A549 (cell line): ENCODE measurements at regions not wholly inside any gene's neighbourhood (a gene's known extent, or its start where the extent isn't known, plus 50 kb on each side); places are given as distances from the start of the nearest gene placed in this dataset.

Experiments used
- ATAC-seq, 2 experiments: fragments of 200-7000 bp in 1 of 2; fragments of >200 bp in 1 of 2; cut with Nextera tagmentation in 1 of 2; cut with Tn5 transposase in 1 of 2; 3 replicates each; pipeline versions ENCODE4 v1.8.0 to v1.9.1; 2018 to 2020; ENCODE audit warnings: mild to moderate bottlenecking in 1 of 2, moderate library complexity in 1 of 2
- CTCF ChIA-PET: fragments of 300-600 bp; sonication (Branson Sonifier 250); formaldehyde crosslinking; extraction: SDS; loops from one replicate; lab custom pipeline; 2021; ENCODE audit warnings: antibody characterized with exemption, inconsistent platforms; lab: Yijun Ruan, JAX
- POLR2A ChIA-PET: fragments of 350-600 bp; formaldehyde crosslinking; extraction: SDS; loops from one replicate; lab custom pipeline; 2021; ENCODE audit warnings: antibody characterized with exemption, inconsistent platforms; lab: Yijun Ruan, JAX
- DNase-seq, 2 experiments: peaks; one replicate each; pipeline versions ENCODE4 v3.0.0 to v3.0.0-alpha.2; 2011 to 2016; ENCODE audit warnings: low read depth in 1 of 2, low spot score in 1 of 2
- FAIRE-seq: peaks from 2 replicates; lab custom pipeline; 2011; peaks lifted over from hg19 to GRCh38; lab: Jason Lieb, UNC
- H3K27ac ChIP-seq, 2 experiments: fragments of >200 bp; sonication (Bioruptor Twin); formaldehyde crosslinking; 3 replicates each; pipeline ENCODE4 v1.5.1; 2016 to 2017
- H3K4me1 ChIP-seq: fragments of >200 bp; sonication (Bioruptor Twin); formaldehyde crosslinking; 3 replicates; pipeline ENCODE4 v1.6.1; 2016
- H3K4me2 ChIP-seq: fragments of >200 bp; sonication (Bioruptor Twin); formaldehyde crosslinking; 3 replicates; pipeline ENCODE4 v1.6.1; 2016
- H3K4me3 ChIP-seq: fragments of >200 bp; sonication (Bioruptor Twin); formaldehyde crosslinking; 3 replicates; pipeline ENCODE4 v1.5.1; 2016
- H3K9me3 ChIP-seq: fragments of >200 bp; sonication (Bioruptor Twin); formaldehyde crosslinking; 3 replicates; pipeline ENCODE4 v1.6.1; 2016
- ATOH8 ChIP-seq: fragments of 250-450 bp; sonication (Bioruptor Pico); IDR thresholded peaks from 2 replicates; pipeline ENCODE4 v1.5.0; 2020; ENCODE audit warnings: low read depth, mild to moderate bottlenecking, moderate library complexity
- BHLHE40 ChIP-seq: IDR thresholded peaks from 2 replicates; pipeline ENCODE4 v1.6.1; 2012; ENCODE audit warnings: low read depth, low read length, inconsistent platforms
- CBX8 ChIP-seq: fragments of 200-600 bp; sonication (generic); IDR thresholded peaks from 2 replicates; pipeline ENCODE4 v1.6.1; 2016
- CHD2 ChIP-seq: fragments of 150-350 bp; IDR thresholded peaks from 2 replicates; pipeline ENCODE4 v1.6.1; 2014; ENCODE audit warnings: low read length; ENCODE audit not compliant: partially characterized antibody
- E2F6 ChIP-seq: IDR thresholded peaks from 2 replicates; pipeline ENCODE4 v1.6.1; 2012; ENCODE audit warnings: low read depth, borderline replicate concordance
- HOXB5 ChIP-seq: fragments of 250-450 bp; sonication (Bioruptor Pico); IDR thresholded peaks from 2 replicates; pipeline ENCODE4 v1.5.0; 2020; ENCODE audit warnings: mild to moderate bottlenecking, moderate library complexity
- JUNB ChIP-seq: fragments of >200 bp; sonication (Bioruptor Twin); formaldehyde crosslinking; IDR thresholded peaks from 2 replicates; pipeline ENCODE4 v1.6.1; 2016
- KDM1A ChIP-seq: fragments of 200-600 bp; sonication (generic); IDR thresholded peaks from 2 replicates; pipeline ENCODE4 v1.6.1; 2016; ENCODE audit warnings: low read depth, mild to moderate bottlenecking
- MYC ChIP-seq: IDR thresholded peaks from 2 replicates; pipeline ENCODE4 v1.6.1; 2012; ENCODE audit warnings: mild to moderate bottlenecking, inconsistent platforms, low read length, improper control_type of control experiment, borderline replicate concordance
- NFE2L2 ChIP-seq: fragments of 150-350 bp; conservative IDR thresholded peaks from 2 replicates; pipeline ENCODE4 v1.6.1; 2014; ENCODE audit warnings: low read length
- NPAS2 ChIP-seq: fragments of 250-450 bp; sonication (Bioruptor Pico); IDR thresholded peaks from 2 replicates; pipeline ENCODE4 v1.8.0; 2022; ENCODE audit warnings: mild to moderate bottlenecking, moderate library complexity, borderline replicate concordance
- NR3C1 ChIP-seq: fragments of >200 bp; sonication (Bioruptor Twin); formaldehyde crosslinking; IDR thresholded peaks from 3 replicates; pipeline ENCODE4 v1.6.1; 2017
- PHF8 ChIP-seq: fragments of 200-600 bp; sonication (generic); IDR thresholded peaks from 2 replicates; pipeline ENCODE4 v1.6.1; 2016; ENCODE audit warnings: low read depth, mild to moderate bottlenecking, antibody characterized with exemption, moderate library complexity, borderline replicate concordance
- POLR2A ChIP-seq: IDR thresholded peaks from 2 replicates; pipeline ENCODE4 v1.6.1; 2012; ENCODE audit warnings: mild to moderate bottlenecking, low read length
- POLR2AphosphoS2 ChIP-seq: conservative IDR thresholded peaks from 2 replicates; pipeline ENCODE4 v1.6.1; 2012; ENCODE audit warnings: low read length, improper control_type of control experiment, inconsistent platforms
- RCOR1 ChIP-seq: fragments of 150-350 bp; IDR thresholded peaks from 2 replicates; pipeline ENCODE4 v1.6.1; 2014; ENCODE audit warnings: antibody characterized with exemption, low read length, low read depth
- TP53 ChIP-seq: fragments of 250-450 bp; sonication (Bioruptor Pico); IDR thresholded peaks from 2 replicates; pipeline ENCODE4 v1.5.0; 2021; ENCODE audit warnings: mild to moderate bottlenecking, moderate library complexity
- ZC3H11A ChIP-seq: fragments of 450-650 bp; IDR thresholded peaks from 2 replicates; pipeline ENCODE4 v1.6.1; 2014; ENCODE audit warnings: antibody characterized with exemption, mild to moderate bottlenecking
- ZFP36 ChIP-seq: fragments of 450-650 bp; IDR thresholded peaks from 2 replicates; pipeline ENCODE4 v1.6.1; 2014; ENCODE audit warnings: borderline replicate concordance; ENCODE audit not compliant: partially characterized antibody
- ZNF302 ChIP-seq: fragments of 250-450 bp; sonication (Bioruptor Pico); IDR thresholded peaks from 2 replicates; pipeline ENCODE4 v1.9.0; 2021; ENCODE audit warnings: inconsistent platforms, mild to moderate bottlenecking, moderate library complexity
- ZSCAN20 ChIP-seq: fragments of 250-450 bp; sonication (Bioruptor Pico); IDR thresholded peaks from 2 replicates; pipeline ENCODE4 v1.8.0; 2022; ENCODE audit warnings: mild to moderate bottlenecking, moderate library complexity
- WGBS: methylation state at CpG from one replicate; pipeline ENCODE4 v1.1.6; 2017; ENCODE audit errors: missing lambda C conversion rate; 5-methylcytosine and 5-hydroxymethylcytosine counted together
- TF ChIP-seq, protein P1 (sequence below): fragments of >200 bp; sonication (Bioruptor Twin); formaldehyde crosslinking; IDR thresholded peaks from 2 replicates; pipeline ENCODE4 v1.6.1; 2016
- TF ChIP-seq, protein P2 (sequence below): fragments of 450-650 bp; IDR thresholded peaks from 2 replicates; pipeline ENCODE4 v1.6.1; 2014; ENCODE audit warnings: antibody characterized with exemption
- TF ChIP-seq, protein P3 (sequence below): fragments of 150-350 bp; IDR thresholded peaks from 2 replicates; pipeline ENCODE4 v1.6.1; 2014; ENCODE audit warnings: low read depth, mild to moderate bottlenecking, low read length

DNA sequence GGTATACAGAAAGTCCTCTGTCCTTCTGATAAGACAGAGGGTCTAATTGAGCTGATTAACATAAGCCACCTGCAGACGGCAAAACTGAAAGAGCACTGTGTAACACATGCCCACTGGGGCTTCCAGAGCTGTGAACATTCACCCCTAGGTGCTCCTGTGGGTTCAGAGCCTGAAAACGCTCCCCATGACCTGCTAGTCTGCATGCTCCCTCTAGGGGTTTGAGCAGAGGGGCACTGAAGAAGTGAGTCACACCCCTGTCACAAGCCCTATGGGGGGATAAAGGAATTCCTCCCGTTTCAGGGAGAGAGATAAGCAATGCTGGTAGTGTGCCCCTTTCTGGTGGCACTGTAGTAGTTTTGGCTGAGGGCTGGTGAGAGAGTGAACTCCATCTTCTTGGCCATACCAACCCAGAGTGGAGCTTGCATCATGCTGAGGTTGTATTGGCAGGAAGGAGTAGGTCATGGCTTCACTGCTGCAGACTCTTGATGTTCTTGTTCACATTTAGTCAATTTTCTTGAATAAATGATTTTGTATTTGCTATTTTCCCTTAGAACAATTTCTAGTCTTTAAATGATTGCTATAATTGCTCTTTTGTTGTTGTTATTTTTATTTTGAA, 637.5 kb upstream of the MAN1A1 start:
- no peak for ATAC-seq
- WGBS, result 17% methylated on average over 3 of the region's 3 CpGs
- Histone ChIP-seq H3K27ac (no peak overlapping the region), H3K4me3 (no peak overlapping the region), H3K4me1 (no peaks in the 10 kb centered on the region), H3K9me3 (no peaks in the 10 kb centered on the region), H3K4me2 (no peak overlapping the region)
- CTCF ChIA-PET, result interaction anchor here (0.5 kb wide), 1 partner anchor 79 kb away, joined by 3 read pairs; no protein-coding TSS in a partner anchor
- TF ChIP-seq ATOH8 (CRISPR knock-in tag), result no peak
- no peak for TF ChIP-seq ZNF302 (CRISPR knock-in tag)
- TF ChIP-seq HOXB5 (CRISPR knock-in tag), result no peak
- TF ChIP-seq CHD2, result no peak
- no peak for TF ChIP-seq ZSCAN20 (CRISPR knock-in tag)
- TF ChIP-seq, protein P1, sequence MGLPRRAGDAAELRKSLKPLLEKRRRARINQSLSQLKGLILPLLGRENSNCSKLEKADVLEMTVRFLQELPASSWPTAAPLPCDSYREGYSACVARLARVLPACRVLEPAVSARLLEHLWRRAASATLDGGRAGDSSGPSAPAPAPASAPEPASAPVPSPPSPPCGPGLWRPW, result no peak
- TF ChIP-seq TP53, result no peak
- no peak for TF ChIP-seq BHLHE40
- no peak for FAIRE-seq
- POLR2A ChIA-PET, result no interaction called here
- DNase-seq, result peak in 1 of 2 experiments; percentile 0

DNA sequence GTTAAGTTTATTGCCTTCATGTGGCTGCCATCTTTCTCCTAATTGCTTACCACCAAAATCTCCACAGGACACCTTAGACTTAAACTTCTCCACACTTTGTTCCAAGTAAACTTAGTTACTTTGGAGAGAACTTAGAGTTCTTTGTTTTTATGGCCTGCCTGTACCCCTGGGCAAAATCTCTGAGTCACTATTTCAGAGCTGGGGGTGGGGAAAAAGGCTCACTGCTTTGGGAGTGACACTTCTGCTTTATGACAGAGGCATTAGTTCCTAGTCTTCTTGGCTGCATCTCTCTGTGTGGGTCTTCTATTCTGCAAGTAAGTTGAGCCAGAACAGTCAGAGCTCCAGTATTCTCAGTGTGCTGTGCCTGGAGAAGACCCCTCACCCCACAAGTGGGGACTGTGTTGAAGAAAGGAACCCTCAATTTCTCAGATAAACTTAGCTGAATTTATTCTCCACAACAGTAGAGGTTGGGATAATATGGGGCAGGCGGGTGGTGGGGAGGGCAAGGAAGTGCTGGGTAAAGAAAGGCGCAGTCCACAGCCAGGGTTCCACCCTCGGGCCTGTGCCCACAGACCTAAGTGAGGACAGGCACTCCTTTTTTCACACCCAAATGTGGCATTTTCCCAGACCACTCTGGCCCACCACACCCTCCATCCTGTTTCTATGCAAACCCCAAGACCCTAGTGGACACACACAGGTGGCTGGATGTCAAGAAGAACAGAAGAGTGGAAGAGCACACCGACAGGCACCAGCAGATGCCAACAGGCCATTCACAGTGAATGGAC, 636.6 kb upstream of the MAN1A1 start:
- no peaks in the 10 kb centered on the region for H3K4me1 ChIP-seq
- WGBS, result 16% methylated on average over 3 of the region's 4 CpGs
- no peak overlapping the region for H3K4me3 ChIP-seq
- DNase-seq, result no peak
- no peaks in the 10 kb centered on the region for H3K9me3 ChIP-seq
- H3K4me2 ChIP-seq, result no peak overlapping the region
- CTCF ChIA-PET, result no interaction called here
- H3K27ac ChIP-seq, result no peak overlapping the region
- POLR2A ChIA-PET, result no interaction called here
- TF ChIP-seq ZC3H11A, result no peak
- TF ChIP-seq, all 56 proteins: peak for 0
- no peak for ATAC-seq
- no peak for FAIRE-seq

GRCh38 chr6:119980802-119981201, 631.2 kb upstream of the MAN1A1 start:
- no peak for DNase-seq
- FAIRE-seq, result no peak
- POLR2A ChIA-PET, result no interaction called here
- H3K4me3 ChIP-seq, result no peak overlapping the region
- TF ChIP-seq PHF8 (no peak), E2F6 (no peak), KDM1A (no peak), NPAS2 (CRISPR knock-in tag) (no peak), NFE2L2 (no peak), MYC (no peak), TP53 (no peak), ZFP36 (no peak), NR3C1 (no peak), POLR2A (no peak), CBX8 (no peak), RCOR1 (no peak), POLR2AphosphoS2 (no peak), JUNB (no peak)
- TF ChIP-seq, protein P1, result no peak
- TF ChIP-seq, protein P2, sequence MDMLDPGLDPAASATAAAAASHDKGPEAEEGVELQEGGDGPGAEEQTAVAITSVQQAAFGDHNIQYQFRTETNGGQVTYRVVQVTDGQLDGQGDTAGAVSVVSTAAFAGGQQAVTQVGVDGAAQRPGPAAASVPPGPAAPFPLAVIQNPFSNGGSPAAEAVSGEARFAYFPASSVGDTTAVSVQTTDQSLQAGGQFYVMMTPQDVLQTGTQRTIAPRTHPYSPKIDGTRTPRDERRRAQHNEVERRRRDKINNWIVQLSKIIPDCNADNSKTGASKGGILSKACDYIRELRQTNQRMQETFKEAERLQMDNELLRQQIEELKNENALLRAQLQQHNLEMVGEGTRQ, result no peak
- TF ChIP-seq, protein P3, sequence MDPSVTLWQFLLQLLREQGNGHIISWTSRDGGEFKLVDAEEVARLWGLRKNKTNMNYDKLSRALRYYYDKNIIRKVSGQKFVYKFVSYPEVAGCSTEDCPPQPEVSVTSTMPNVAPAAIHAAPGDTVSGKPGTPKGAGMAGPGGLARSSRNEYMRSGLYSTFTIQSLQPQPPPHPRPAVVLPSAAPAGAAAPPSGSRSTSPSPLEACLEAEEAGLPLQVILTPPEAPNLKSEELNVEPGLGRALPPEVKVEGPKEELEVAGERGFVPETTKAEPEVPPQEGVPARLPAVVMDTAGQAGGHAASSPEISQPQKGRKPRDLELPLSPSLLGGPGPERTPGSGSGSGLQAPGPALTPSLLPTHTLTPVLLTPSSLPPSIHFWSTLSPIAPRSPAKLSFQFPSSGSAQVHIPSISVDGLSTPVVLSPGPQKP, result no peak
- no peaks in the 10 kb centered on the region for H3K9me3 ChIP-seq
- WGBS, result 17% methylated on average over 1 of the region's 1 CpG
- no peak overlapping the region for H3K27ac ChIP-seq
- H3K4me1 ChIP-seq, result no peaks in the 10 kb centered on the region
- no peak overlapping the region for H3K4me2 ChIP-seq
- ATAC-seq, result no peak
- CTCF ChIA-PET, result no interaction called here
